ENCODE measurements at regions not wholly inside any gene's neighbourhood (a gene's known extent, or its start where the extent isn't known, plus 50 kb on each side); places are given as distances from the start of the nearest gene placed in this dataset.

DNA sequence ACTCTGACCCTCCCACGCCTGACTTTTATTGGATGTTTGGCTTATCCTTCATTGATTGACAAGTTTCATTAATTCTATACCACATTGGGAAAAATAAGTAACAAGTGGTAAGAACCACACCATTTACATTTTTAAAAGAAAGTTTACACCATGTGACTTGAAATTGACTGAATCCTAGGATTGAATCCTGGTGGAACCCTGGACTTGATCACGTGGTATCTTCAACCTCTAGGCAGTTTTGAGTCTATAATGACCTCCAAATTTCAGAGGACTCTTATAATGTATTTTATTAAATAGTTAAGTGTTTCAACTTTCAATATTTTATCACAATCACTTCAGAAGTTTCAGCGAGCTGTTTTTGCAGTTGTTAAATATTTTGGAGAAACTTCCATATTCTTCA is 172.0 kb downstream of the SLC6A15 start:
- Histone ChIP-seq H3K27ac (ENCODE audit: extremely low read depth, low read depth, low read length) (no peak overlapping the region), H3K36me3 (ENCODE audit: control insufficient read depth in 2 of 2, insufficient read depth in 1 of 2, low read length in 2 of 2) (no peaks in the 10 kb centered on the region), H3K4me1 (ENCODE audit: control insufficient read depth, insufficient read depth, low read length) (no peaks in the 10 kb centered on the region), H3K4me3 (ENCODE audit: low read depth, low read length) (no peak overlapping the region), H3K9me3 (ENCODE audit: control insufficient read depth, insufficient read depth, low read depth, low read length) (no peaks in the 10 kb centered on the region)
- CTCF ChIA-PET = interaction anchor here (1.1 kb wide), 1 partner anchor 243 kb away, joined by 3 read pairs; no protein-coding TSS in a partner anchor
- TF ChIP-seq ZBTB21 (tag by site-specific recombination; IDR thresholded peaks at IDR 0.05) (no peak), ZNF623 (tag by site-specific recombination; IDR thresholded peaks at IDR 0.05) (no peak)
- POLR2A ChIA-PET = no interaction called here

GRCh38 chr12:84738481-84738972 is 174.1 kb downstream of the SLC6A15 start:
- ChIA-PET CTCF (interaction anchor here (0.6 kb wide), 1 partner anchor 19 kb away, joined by 3 read pairs; no protein-coding TSS in a partner anchor), POLR2A (no interaction called here)
- TF ChIP-seq ZNF175 (tag by site-specific recombination; IDR thresholded peaks at IDR 0.05) (no peak), ZNF416 (tag by site-specific recombination; IDR thresholded peaks at IDR 0.05) (no peak)
- no peak overlapping the region for H3K27ac ChIP-seq (ENCODE audit: extremely low read depth, low read depth, low read length)
- no peaks in the 10 kb centered on the region for H3K36me3 ChIP-seq (ENCODE audit: control insufficient read depth in 2 of 2, insufficient read depth in 1 of 2, low read length in 2 of 2)
- H3K4me1 ChIP-seq (ENCODE audit: control insufficient read depth, insufficient read depth, low read length) = no peaks in the 10 kb centered on the region
- H3K4me3 ChIP-seq (ENCODE audit: low read depth, low read length) = no peak overlapping the region
- H3K9me3 ChIP-seq (ENCODE audit: control insufficient read depth, insufficient read depth, low read depth, low read length) = no peaks in the 10 kb centered on the region

GRCh38 chr12:84732828-84733340 is 179.7 kb downstream of the SLC6A15 start:
- Histone ChIP-seq H3K36me3 (ENCODE audit: control insufficient read depth in 2 of 2, insufficient read depth in 1 of 2, low read length in 2 of 2) (no peaks in the 10 kb centered on the region), H3K4me1 (ENCODE audit: control insufficient read depth, insufficient read depth, low read length) (peaks cover 7% of the 10 kb centered on the region), H3K4me3 (ENCODE audit: low read depth, low read length) (no peak overlapping the region), H3K9me3 (ENCODE audit: control insufficient read depth, insufficient read depth, low read depth, low read length) (no peaks in the 10 kb centered on the region), H3K27ac (ENCODE audit: extremely low read depth, low read depth, low read length) (no peak overlapping the region)
- POLR2A ChIA-PET = no interaction called here
- CTCF ChIA-PET = interaction anchor here (0.7 kb wide), 1 partner anchor 214 kb away, joined by 3 read pairs; no protein-coding TSS in a partner anchor
- TF ChIP-seq AEBP2 (tag by site-specific recombination; IDR thresholded peaks at IDR 0.05; ENCODE audit: borderline replicate concordance) = no peak

GRCh38 chr12:84730561-84731162 is 181.9 kb downstream of the SLC6A15 start:
- H3K36me3 ChIP-seq (ENCODE audit: control insufficient read depth in 2 of 2, insufficient read depth in 1 of 2, low read length in 2 of 2) = no peaks in the 10 kb centered on the region
- no peaks in the 10 kb centered on the region for H3K9me3 ChIP-seq (ENCODE audit: control insufficient read depth, insufficient read depth, low read depth, low read length)
- no peak overlapping the region for H3K4me3 ChIP-seq (ENCODE audit: low read depth, low read length)
- POLR2A ChIA-PET = no interaction called here
- H3K4me1 ChIP-seq (ENCODE audit: control insufficient read depth, insufficient read depth, low read length) = peaks cover 8% of the 10 kb centered on the region
- H3K27ac ChIP-seq (ENCODE audit: extremely low read depth, low read depth, low read length) = no peak overlapping the region
- TF ChIP-seq, protein P1, sequence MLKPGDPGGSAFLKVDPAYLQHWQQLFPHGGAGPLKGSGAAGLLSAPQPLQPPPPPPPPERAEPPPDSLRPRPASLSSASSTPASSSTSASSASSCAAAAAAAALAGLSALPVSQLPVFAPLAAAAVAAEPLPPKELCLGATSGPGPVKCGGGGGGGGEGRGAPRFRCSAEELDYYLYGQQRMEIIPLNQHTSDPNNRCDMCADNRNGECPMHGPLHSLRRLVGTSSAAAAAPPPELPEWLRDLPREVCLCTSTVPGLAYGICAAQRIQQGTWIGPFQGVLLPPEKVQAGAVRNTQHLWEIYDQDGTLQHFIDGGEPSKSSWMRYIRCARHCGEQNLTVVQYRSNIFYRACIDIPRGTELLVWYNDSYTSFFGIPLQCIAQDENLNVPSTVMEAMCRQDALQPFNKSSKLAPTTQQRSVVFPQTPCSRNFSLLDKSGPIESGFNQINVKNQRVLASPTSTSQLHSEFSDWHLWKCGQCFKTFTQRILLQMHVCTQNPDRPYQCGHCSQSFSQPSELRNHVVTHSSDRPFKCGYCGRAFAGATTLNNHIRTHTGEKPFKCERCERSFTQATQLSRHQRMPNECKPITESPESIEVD (tag by site-specific recombination; IDR thresholded peaks at IDR 0.05) = no peak
- TF ChIP-seq ZNF610 (tag by site-specific recombination; IDR thresholded peaks at IDR 0.05; ENCODE audit: borderline replicate concordance) (no peak), ZXDB (tag by site-specific recombination; IDR thresholded peaks at IDR 0.05) (no peak), ZNF302 (tag by site-specific recombination; IDR thresholded peaks at IDR 0.05; ENCODE audit: low read depth) (no peak), KLF8 (tag by site-specific recombination; IDR thresholded peaks at IDR 0.05) (no peak), EGR2 (tag by site-specific recombination; IDR thresholded peaks at IDR 0.05; ENCODE audit: low read depth) (no peak), ZNF48 (tag by site-specific recombination; IDR thresholded peaks at IDR 0.05) (no peak), MEIS1 (CRISPR knock-in tag; IDR thresholded peaks at IDR 0.05; ENCODE audit: borderline replicate concordance) (no peak)
- CTCF ChIA-PET = interaction anchor here (0.9 kb wide), 1 partner anchor 233 kb away, joined by 3 read pairs; no protein-coding TSS in a partner anchor
